ENCODE measurements at regions not wholly inside any gene's neighbourhood (a gene's known extent, or its start where the extent isn't known, plus 50 kb on each side); places are given as distances from the start of the nearest gene placed in this dataset.
"Not testable (repeated sequence)": the region's sequence is repeated elsewhere in the genome, so short reads cannot be mapped to it uniquely, and the experiment has no call there.

GRCh38 chr3:104445252-104445919 lies 921.3 kb upstream of the ALCAM start:
- DNase-seq: not testable (repeated sequence)

GRCh38 chr3:104447681-104448080 lies 919.0 kb upstream of the ALCAM start:
- no peak for DNase-seq

GRCh38 chr3:104452697-104453096 lies 914.0 kb upstream of the ALCAM start:
- no peak for DNase-seq

- DNase-seq: no peak
Measured at GRCh38 chr3:104458657-104459056, 908.1 kb upstream of the ALCAM start.

- DNase-seq: no peak
Measured at GRCh38 chr3:104460477-104461406, 906.0 kb upstream of the ALCAM start.

- DNase-seq: no peak
Measured at GRCh38 chr3:104461431-104461830, 905.3 kb upstream of the ALCAM start.

GRCh38 chr3:104472221-104472620 lies 894.5 kb upstream of the ALCAM start:
- no peak for DNase-seq

GRCh38 chr3:104474011-104474410 lies 892.7 kb upstream of the ALCAM start:
- no peak for DNase-seq

- DNase-seq: no peak
Measured at GRCh38 chr3:104503022-104503421, 863.7 kb upstream of the ALCAM start.

GRCh38 chr3:104510131-104510849 lies 856.4 kb upstream of the ALCAM start:
- no peak for DNase-seq

- no peak for DNase-seq
Measured at GRCh38 chr3:104514371-104514770, 852.3 kb upstream of the ALCAM start.

- DNase-seq: no peak
Measured at GRCh38 chr3:104514776-104515175, 851.9 kb upstream of the ALCAM start.

- DNase-seq: no peak
Measured at GRCh38 chr3:104519068-104519467, 847.6 kb upstream of the ALCAM start.

GRCh38 chr3:104519468-104520227 lies 847.1 kb upstream of the ALCAM start:
- no peak for DNase-seq

- no peak for DNase-seq
Measured at GRCh38 chr3:104520228-104520655, 846.5 kb upstream of the ALCAM start.

GRCh38 chr3:104521606-104522336 lies 844.9 kb upstream of the ALCAM start:
- no peak for DNase-seq

- no peak for DNase-seq
Measured at GRCh38 chr3:104523136-104523535, 843.6 kb upstream of the ALCAM start.

GRCh38 chr3:104526901-104527401 lies 839.8 kb upstream of the ALCAM start:
- no peak for DNase-seq

GRCh38 chr3:104530934-104531333 lies 835.8 kb upstream of the ALCAM start:
- no peak for DNase-seq

GRCh38 chr3:104536715-104537114 lies 830.0 kb upstream of the ALCAM start:
- no peak for DNase-seq

GRCh38 chr3:104537323-104537722 lies 829.4 kb upstream of the ALCAM start:
- DNase-seq: no peak

GRCh38 chr3:104546301-104546700 lies 820.4 kb upstream of the ALCAM start:
- no peak for DNase-seq

All from effector CD4-positive, alpha-beta T cell (primary cell).